ENCODE measurements at regions not wholly inside any gene's neighbourhood (a gene's known extent, or its start where the extent isn't known, plus 50 kb on each side); places are given as distances from the start of the nearest gene placed in this dataset.
"Not testable (repeated sequence)": the region's sequence is repeated elsewhere in the genome, so short reads cannot be mapped to it uniquely, and the experiment has no call there.

DNA sequence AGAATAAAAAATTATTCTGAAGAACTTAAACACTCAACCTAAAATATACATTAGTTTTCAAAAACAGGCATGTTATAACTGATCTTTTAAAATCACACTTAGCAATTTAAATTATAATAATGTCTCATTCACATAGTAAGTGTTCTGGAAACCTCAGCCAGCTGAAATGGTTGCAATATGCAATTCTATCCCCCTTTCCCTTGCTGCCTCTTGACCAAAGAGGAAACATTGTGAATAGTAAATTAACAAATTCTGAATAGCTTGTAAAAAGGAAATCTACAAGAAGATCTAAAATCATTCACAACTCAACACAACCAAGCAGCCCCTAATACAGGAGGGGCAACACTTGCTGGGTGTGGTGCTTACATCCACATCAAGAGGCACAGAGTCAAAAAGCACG lies 431.9 kb downstream of the BCAT1 start:
- Histone ChIP-seq H3K79me2 (ENCODE audit: insufficient read depth) (no peaks in the 10 kb centered on the region), H3K4me1 (ENCODE audit: insufficient read depth) (no peaks in the 10 kb centered on the region), H2AFZ (no peak overlapping the region), H3K27ac (no peak overlapping the region), H3K4me3 (no peak overlapping the region), H3F3A (ENCODE audit: insufficient read depth) (no peaks in the 10 kb centered on the region), H3K4me2 (ENCODE audit: unreplicated experiment) (no peak overlapping the region), H3K36me3 (ENCODE audit: low read depth) (no peaks in the 10 kb centered on the region), H3K9me2 (ENCODE audit: insufficient read depth) (no peaks in the 10 kb centered on the region), H3K27me3 (replicated peaks; ENCODE audit: insufficient read depth) (no peaks in the 10 kb centered on the region), H3K9ac (no peak overlapping the region), H3K9me3 (ENCODE audit: low read depth) (no peaks in the 10 kb centered on the region), H4K20me1 (ENCODE audit: insufficient read depth) (no peaks in the 10 kb centered on the region)
- DNase-seq: no peak
- WGBS, 2 experiments (ENCODE audit: low coverage in 1 of 2, low lambda C conversion rate in 2 of 2, missing lambda C conversion rate in 2 of 2): 0 to 3% methylated on average over 1 of the region's 1 CpG
- in situ Hi-C loops (cut with MboI): no loop called here
- TF ChIP-seq EZH2phosphoT487 (IDR thresholded peaks at IDR 0.05; ENCODE audit: insufficient read depth, low read depth) (no peak), EZH2 (IDR thresholded peaks at IDR 0.05; ENCODE audit: insufficient read depth, poor library complexity, severe bottlenecking) (no peak)

DNA sequence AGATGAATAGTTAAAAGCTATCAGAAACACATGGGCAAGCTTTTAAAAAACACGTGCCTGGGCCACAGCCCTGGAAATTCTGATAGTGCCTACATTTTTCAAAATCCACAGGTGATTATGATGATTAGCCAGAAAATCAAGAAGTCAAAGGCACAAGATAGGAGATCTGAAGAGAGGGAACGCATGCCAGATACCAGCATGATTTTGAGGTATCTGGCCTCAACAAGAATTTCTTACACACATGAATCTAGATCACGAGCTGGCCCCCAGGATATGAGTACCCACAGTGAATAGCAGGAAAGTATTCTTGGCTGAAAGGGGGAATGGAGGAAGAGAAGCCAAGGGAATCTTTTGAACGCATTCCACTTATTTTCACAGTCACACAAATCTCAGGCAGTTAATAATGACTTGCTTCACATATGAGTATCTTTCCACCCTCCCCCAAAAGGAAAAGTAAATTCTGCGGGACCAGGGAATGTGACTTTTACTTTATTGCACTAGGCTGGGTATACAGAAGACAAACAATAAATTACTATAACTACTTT lies 438.2 kb downstream of the BCAT1 start:
- TF ChIP-seq EZH2 (IDR thresholded peaks at IDR 0.05; ENCODE audit: insufficient read depth, poor library complexity, severe bottlenecking) (no peak), EZH2phosphoT487 (IDR thresholded peaks at IDR 0.05; ENCODE audit: insufficient read depth, low read depth) (no peak)
- in situ Hi-C loops (cut with MboI): no loop called here

DNA sequence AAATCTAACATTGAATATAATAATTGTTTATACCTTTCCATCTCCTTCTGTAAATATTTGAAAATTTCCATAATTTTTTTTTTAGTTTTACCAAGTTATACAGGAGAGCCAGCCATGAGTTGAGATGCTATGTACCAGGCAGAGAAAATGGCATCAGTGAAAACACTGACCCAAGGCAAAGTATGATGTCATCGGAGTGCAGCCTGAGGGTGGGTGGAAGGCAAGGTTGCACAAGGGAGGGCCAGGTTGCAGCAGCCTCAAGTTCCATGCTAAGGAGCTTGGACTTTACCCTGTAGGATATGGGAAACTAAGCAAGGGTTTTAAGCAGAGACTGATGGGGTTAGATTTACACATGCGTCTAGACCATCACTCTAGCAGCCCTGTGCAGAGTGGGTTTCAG lies 441.1 kb downstream of the BCAT1 start:
- in situ Hi-C loops (cut with MboI): no loop called here
- Histone ChIP-seq H3K9ac (no peak overlapping the region), H3K27ac (no peak overlapping the region), H3K36me3 (ENCODE audit: low read depth) (no peaks in the 10 kb centered on the region), H3K79me2 (ENCODE audit: insufficient read depth) (no peaks in the 10 kb centered on the region), H3K4me2 (ENCODE audit: unreplicated experiment) (no peak overlapping the region), H4K20me1 (ENCODE audit: insufficient read depth) (no peaks in the 10 kb centered on the region), H3K9me2 (ENCODE audit: insufficient read depth) (no peaks in the 10 kb centered on the region), H3F3A (ENCODE audit: insufficient read depth) (no peaks in the 10 kb centered on the region), H2AFZ (no peak overlapping the region), H3K27me3 (replicated peaks; ENCODE audit: insufficient read depth) (no peaks in the 10 kb centered on the region), H3K4me1 (ENCODE audit: insufficient read depth) (no peaks in the 10 kb centered on the region), H3K9me3 (ENCODE audit: low read depth) (no peaks in the 10 kb centered on the region), H3K4me3 (no peak overlapping the region)
- TF ChIP-seq EZH2 (IDR thresholded peaks at IDR 0.05; ENCODE audit: insufficient read depth, poor library complexity, severe bottlenecking) (no peak), EZH2phosphoT487 (IDR thresholded peaks at IDR 0.05; ENCODE audit: insufficient read depth, low read depth) (no peak)
- WGBS, 2 experiments (ENCODE audit: low coverage in 1 of 2, low lambda C conversion rate in 2 of 2, missing lambda C conversion rate in 2 of 2): 72 to 76% methylated on average over 2 of the region's 2 CpGs
- DNase-seq: no peak

More for the DNA sequence above, 438.2 kb downstream of the BCAT1 start:
- H3K9me2 ChIP-seq (ENCODE audit: insufficient read depth): no peaks in the 10 kb centered on the region
- H2AFZ ChIP-seq: no peak overlapping the region
- no peaks in the 10 kb centered on the region for H3K79me2 ChIP-seq (ENCODE audit: insufficient read depth)
- no peak overlapping the region for H3K27ac ChIP-seq
- no peak overlapping the region for H3K9ac ChIP-seq
- H3F3A ChIP-seq (ENCODE audit: insufficient read depth): no peaks in the 10 kb centered on the region
- H4K20me1 ChIP-seq (ENCODE audit: insufficient read depth): no peaks in the 10 kb centered on the region
- H3K36me3 ChIP-seq (ENCODE audit: low read depth): no peaks in the 10 kb centered on the region
- DNase-seq: no peak
- H3K9me3 ChIP-seq (ENCODE audit: low read depth): no peaks in the 10 kb centered on the region
- WGBS, 2 experiments (ENCODE audit: low coverage in 1 of 2, low lambda C conversion rate in 2 of 2, missing lambda C conversion rate in 2 of 2): 18 to 22% methylated on average over 5 of the region's 5 CpGs
- no peaks in the 10 kb centered on the region for H3K4me1 ChIP-seq (ENCODE audit: insufficient read depth)
- no peaks in the 10 kb centered on the region for H3K27me3 ChIP-seq (replicated peaks; ENCODE audit: insufficient read depth)
- H3K4me2 ChIP-seq (ENCODE audit: unreplicated experiment): no peak overlapping the region
- H3K4me3 ChIP-seq: no peak overlapping the region

DNA sequence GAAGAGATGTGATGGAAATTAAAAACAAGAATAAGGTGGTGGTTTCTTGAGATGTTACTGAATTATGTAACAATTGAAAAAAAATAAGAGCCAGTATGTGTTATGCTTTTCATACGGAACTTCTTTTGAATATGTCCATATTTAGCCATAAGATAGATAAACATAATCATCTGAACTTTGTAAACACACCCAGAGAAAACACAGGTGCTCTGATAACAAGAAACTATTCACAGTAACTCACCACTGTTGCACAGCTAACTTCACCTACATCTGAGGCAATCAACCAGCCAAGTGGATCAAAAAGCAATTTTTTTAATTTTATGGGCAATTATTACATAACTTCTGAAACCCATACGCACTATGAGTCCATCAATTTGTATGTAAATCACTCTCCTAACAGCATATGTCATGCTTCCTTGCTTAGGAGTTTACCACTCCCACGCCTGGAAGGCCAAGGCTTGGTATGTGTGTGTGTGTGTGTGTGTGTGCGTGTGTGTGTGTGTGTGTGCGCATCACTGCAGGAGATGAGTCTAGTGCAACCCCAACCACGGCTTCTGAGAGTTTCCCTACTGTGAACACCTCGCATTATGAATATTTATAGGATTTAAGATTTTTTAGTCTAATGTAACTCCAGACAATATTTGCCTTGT lies 443.4 kb downstream of the BCAT1 start:
- H3K9me2 ChIP-seq (ENCODE audit: insufficient read depth): no peaks in the 10 kb centered on the region
- no peaks in the 10 kb centered on the region for H3K4me1 ChIP-seq (ENCODE audit: insufficient read depth)
- no peak overlapping the region for H3K4me2 ChIP-seq (ENCODE audit: unreplicated experiment)
- no peaks in the 10 kb centered on the region for H3F3A ChIP-seq (ENCODE audit: insufficient read depth)
- no peaks in the 10 kb centered on the region for H3K36me3 ChIP-seq (ENCODE audit: low read depth)
- no peaks in the 10 kb centered on the region for H3K79me2 ChIP-seq (ENCODE audit: insufficient read depth)
- no peaks in the 10 kb centered on the region for H4K20me1 ChIP-seq (ENCODE audit: insufficient read depth)
- 50 to 51% methylated on average over 7 of the region's 7 CpGs for whole genome bisulfite sequencing, 2 experiments (ENCODE audit: low coverage in 1 of 2, low lambda C conversion rate in 2 of 2, missing lambda C conversion rate in 2 of 2)
- H3K27me3 ChIP-seq (replicated peaks; ENCODE audit: insufficient read depth): no peaks in the 10 kb centered on the region
- in situ Hi-C loops (cut with MboI): no loop called here
- H3K9me3 ChIP-seq (ENCODE audit: low read depth): no peaks in the 10 kb centered on the region
- no peak overlapping the region for H3K27ac ChIP-seq
- H2AFZ ChIP-seq: no peak overlapping the region
- H3K4me3 ChIP-seq: no peak overlapping the region
- H3K9ac ChIP-seq: no peak overlapping the region
- TF ChIP-seq EZH2 (IDR thresholded peaks at IDR 0.05; ENCODE audit: insufficient read depth, poor library complexity, severe bottlenecking): no peak
- TF ChIP-seq EZH2phosphoT487 (IDR thresholded peaks at IDR 0.05; ENCODE audit: insufficient read depth, low read depth): no peak
- DNase-seq: no peak

DNA sequence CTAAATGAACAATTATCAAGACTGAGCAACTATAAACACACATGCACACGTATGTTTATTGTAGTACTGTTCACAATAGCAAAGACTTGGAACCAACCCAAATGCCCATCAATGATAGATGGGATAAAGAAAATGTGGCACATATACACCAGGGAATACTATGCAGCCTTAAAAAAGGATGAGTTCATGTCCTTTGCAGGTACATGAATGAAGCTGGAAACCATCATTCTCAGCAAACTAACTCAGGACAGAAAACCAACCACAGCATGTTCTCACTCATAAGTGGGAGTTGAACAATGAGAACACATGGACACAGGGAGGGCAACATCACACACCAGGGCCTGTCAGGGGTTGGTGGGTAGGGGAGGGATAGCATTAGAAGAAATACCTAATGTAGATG lies 445.4 kb downstream of the BCAT1 start:
- H2AFZ ChIP-seq; H3K4me1 ChIP-seq (ENCODE audit: insufficient read depth); H3K9me2 ChIP-seq (ENCODE audit: insufficient read depth); H3K27me3 ChIP-seq (replicated peaks; ENCODE audit: insufficient read depth); DNase-seq; H3K4me3 ChIP-seq; H3K4me2 ChIP-seq (ENCODE audit: unreplicated experiment); H3K27ac ChIP-seq; in situ Hi-C loops (cut with MboI); H3K36me3 ChIP-seq (ENCODE audit: low read depth); H4K20me1 ChIP-seq (ENCODE audit: insufficient read depth); H3F3A ChIP-seq (ENCODE audit: insufficient read depth); H3K9ac ChIP-seq; H3K79me2 ChIP-seq (ENCODE audit: insufficient read depth); H3K9me3 ChIP-seq (ENCODE audit: low read depth): not testable (repeated sequence)
- 36 to 55% methylated on average over 1 of the region's 1 CpG for WGBS, 2 experiments (ENCODE audit: low coverage in 1 of 2, low lambda C conversion rate in 2 of 2, missing lambda C conversion rate in 2 of 2)
